ENCODE measurements at regions not wholly inside any gene's neighbourhood (a gene's known extent, or its start where the extent isn't known, plus 50 kb on each side); places are given as distances from the start of the nearest gene placed in this dataset.

DNA sequence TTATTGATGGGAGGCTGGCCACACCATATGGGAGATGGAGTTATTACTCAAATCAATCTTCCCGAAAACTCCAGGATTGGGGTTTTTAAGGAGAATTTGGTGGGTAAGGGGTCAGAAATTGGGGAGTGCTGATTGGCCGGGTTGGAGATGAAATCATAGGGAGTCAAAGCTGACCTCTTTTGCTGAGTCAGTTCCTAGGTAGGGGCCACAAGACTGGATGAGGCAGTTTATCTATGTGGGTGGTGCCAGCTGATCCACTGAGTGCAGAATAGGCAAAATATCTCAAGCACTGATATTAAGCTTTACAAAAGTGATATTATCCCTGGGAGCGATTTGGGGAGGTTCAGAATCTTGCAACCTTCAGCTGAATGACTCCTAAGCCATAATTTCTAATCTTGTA is 75.7 kb upstream of the CLINT1 start:
- no peak for DNase-seq (ENCODE audit: extremely low read depth in 1 of 2, low read depth in 1 of 2)

DNA sequence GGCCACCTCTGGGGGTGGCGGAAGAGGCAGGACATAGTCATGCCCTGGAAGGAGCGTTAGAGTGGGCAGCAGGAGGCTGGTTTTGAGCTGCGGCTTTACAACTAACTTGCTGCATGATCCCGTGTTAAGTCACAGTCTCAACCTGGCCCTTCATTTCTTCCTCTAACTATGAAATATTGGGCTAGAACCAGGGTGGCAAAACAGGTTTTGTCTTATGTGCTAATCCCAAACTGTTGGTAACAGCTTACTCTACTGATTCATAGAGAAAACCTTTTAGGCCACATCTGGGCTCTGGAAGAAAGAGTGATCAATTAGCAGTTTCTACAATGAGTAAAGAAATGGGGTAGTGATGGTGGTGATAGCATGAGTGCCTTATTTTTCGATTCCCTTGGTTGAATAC is 74.1 kb upstream of the CLINT1 start:
- DNase-seq (ENCODE audit: extremely low read depth in 1 of 2, low read depth in 1 of 2), result no peak

DNA sequence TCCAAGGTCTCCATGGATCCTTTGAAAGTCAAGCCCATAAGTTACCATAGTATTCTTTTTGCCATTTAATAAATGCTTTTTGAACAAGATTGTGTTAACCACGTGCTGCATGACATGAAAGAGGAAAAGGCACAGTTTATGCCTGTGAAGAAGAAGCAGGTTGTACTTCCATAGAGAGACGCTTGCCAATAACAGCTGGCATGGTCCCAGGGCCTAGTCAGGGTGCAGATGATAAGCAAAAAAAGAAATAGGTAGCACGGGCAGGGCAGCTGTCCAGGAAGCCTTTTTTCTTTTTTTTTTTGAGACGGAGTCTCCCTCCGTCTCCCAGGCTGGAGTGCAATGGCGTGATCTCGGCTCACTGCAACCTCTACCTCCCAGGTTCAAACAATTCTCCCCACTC is 71.8 kb upstream of the CLINT1 start:
- no peak for DNase-seq (ENCODE audit: extremely low read depth in 1 of 2, low read depth in 1 of 2)

DNA sequence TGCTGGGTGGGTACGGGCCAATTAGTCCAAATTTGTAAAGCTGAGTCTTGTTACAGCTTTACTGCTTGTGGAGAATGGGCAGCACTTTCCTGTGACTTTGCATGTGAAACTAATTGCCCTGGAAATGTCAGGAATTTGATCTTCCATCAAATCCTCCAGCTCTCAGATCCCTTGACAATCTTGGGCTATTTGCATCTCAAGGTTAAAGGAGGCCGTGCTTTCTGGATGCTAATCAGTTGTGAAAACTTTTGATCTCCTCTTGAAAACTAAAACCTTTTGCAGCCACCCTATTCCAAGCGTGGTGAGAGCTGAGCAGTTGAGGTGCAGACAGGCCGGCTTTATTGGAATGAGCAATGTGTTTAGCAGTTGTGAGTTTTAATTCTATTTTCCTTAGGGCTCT is 68.0 kb upstream of the CLINT1 start:
- no peak for DNase-seq (ENCODE audit: extremely low read depth in 1 of 2, low read depth in 1 of 2)

DNA sequence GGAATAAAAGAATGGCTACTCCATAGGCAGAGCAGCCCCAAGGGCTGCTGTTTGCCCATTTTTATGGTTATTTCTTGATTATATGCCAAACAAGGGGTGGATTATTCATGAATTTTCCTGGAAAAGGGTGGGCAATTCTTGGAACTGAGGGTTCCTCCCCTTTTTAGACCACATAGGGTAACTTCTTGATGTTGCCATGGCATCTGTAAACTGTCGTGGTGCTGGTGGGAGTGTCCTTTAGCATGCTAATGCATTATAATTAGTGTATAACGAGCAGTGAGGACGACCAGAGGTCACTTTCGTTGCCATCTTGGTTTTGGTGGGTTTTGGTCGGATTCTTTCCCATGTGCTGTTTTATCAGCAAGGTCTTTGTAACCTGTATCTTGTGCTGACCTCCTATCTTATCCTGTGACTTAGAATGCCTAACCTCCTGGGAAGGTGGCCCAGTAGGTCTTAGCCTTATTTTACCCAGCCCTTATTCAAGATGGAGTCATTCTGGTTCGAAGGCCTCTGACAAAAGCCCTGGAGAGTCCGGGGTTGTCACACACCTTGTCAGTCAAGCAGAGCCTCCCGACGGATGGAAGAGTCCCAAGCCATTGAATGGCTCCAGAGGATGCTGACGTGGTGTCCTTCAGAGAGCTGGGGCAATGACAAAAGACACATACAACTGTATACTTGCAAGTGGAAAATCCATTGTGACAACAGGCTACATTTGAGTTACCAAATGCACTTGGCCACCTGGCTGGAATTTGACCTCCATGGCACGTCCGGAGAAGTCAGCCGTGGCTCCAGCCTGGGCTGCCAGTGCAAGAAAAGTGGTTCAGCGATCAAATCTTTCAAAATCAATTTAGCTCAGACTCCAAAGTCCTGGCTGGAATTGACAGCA is 67.1 kb upstream of the CLINT1 start:
- no peak for DNase-seq (ENCODE audit: extremely low read depth in 1 of 2, low read depth in 1 of 2)

DNA sequence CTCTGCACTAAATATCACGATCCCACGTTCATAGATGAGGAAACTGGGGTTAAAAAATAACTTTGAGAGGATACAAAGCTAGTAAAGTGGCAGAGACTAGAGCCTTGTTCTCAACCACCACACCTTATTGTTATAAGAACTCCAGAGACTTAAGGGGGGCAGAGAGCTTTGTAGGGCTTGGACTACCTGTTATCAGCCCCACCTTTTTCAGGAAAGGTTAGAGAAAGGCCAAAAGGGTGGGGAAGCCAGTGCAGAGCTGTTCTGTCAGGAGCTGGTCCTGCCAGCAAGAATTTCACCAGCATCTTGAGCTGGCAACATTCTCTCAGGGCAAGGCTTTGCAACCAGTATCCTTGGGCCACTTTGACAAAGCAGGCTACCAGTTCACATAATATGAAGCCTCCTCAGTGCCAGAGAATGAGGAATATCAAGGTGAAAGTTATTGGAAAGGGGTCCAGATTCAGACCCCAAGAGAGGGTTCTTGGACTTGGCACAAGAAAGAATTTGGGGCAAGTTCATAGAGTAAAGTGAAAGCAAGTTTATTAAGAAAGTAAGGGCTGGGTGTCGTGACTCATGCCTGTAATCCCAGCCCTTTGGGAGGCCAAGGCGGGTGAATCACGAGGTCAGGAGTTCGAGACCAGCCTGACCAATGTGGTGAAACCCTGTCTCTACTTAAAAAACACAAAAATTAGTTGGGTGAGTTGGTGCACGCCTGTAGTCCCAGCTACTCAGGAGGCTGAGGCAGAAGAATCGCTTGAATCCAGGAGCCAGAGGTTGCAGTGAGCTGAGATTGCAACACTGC is 66.2 kb upstream of the CLINT1 start:
- no peak for DNase-seq (ENCODE audit: extremely low read depth in 1 of 2, low read depth in 1 of 2)

DNA sequence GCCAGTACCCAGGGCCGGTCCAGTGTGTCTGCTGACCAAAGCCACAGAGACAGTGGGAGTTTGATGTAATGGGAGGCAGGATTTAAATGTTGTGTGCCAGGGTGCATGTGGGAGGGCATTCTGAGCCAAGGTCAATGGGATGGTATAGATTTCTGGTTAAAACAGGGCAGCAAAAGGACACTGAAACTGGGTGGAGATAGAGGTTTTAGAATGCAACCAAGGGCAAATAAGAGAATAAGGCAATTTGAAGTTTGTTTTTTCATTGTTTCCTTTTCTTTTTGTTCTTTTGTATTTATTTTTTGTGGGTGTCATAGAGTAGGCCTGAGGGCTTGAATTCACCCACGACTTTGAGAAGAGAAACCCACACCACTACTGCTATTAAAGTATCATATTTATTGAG is 65.5 kb upstream of the CLINT1 start:
- no peak for DNase-seq (ENCODE audit: extremely low read depth in 1 of 2, low read depth in 1 of 2)

DNA sequence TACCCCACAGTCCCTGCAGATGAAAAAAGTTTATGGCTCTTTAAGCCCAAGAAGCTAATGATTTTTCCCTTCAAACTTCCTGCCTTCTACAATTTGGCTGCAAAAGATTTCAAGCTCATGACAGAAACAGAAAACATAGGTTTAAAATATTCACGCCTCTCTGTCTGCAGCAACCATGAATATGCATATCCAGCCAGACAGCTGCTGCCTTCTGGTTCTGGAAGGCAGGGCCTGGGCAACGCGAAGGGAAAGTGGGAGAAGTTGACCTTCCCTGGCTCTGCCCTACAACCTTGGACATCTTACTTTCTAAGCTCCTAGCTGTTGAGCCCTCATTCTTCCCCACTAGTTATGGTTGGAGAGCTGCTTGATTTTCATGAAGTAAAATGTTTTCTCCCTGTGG is 64.8 kb upstream of the CLINT1 start:
- DNase-seq (ENCODE audit: extremely low read depth in 1 of 2, low read depth in 1 of 2), result no peak

DNA sequence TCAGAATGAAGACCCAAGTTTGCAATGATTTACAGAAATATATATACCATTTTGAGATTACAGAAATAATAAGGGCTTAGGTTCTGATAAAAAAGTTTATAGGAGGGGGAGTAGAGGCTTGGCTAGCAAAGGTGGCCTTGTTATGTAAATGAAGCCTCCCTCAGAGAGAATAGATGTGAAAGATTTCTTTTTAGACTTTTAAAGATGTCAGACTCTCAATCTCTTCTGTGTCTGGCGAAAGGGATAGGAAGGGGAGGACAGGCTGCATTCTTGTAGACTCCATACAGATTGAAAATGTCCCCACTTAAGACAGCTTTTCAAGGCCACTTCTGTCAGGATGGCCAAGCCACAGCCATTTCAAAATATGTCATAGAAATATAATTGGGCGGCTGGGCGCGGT is 63.1 kb upstream of the CLINT1 start:
- no peak for DNase-seq (ENCODE audit: extremely low read depth in 1 of 2, low read depth in 1 of 2)

DNA sequence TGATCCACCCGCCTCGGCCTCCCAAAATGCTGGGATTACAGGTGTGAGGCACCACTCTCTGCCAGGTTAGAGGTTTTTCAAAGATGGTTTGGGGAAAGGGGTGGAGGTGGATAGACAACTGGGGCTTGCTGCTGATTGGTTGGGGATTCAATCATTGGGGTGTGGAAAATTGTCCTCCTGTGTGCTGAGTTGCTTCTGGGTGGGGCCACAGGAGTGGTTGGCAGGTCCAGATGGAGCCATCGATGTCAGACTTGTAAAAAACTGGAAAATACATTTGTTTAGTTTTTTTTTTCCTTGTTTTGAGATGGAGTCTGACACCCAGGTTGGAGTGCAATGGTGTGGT is 61.9 kb upstream of the CLINT1 start:
- no peak for DNase-seq (ENCODE audit: extremely low read depth in 1 of 2, low read depth in 1 of 2)

DNA sequence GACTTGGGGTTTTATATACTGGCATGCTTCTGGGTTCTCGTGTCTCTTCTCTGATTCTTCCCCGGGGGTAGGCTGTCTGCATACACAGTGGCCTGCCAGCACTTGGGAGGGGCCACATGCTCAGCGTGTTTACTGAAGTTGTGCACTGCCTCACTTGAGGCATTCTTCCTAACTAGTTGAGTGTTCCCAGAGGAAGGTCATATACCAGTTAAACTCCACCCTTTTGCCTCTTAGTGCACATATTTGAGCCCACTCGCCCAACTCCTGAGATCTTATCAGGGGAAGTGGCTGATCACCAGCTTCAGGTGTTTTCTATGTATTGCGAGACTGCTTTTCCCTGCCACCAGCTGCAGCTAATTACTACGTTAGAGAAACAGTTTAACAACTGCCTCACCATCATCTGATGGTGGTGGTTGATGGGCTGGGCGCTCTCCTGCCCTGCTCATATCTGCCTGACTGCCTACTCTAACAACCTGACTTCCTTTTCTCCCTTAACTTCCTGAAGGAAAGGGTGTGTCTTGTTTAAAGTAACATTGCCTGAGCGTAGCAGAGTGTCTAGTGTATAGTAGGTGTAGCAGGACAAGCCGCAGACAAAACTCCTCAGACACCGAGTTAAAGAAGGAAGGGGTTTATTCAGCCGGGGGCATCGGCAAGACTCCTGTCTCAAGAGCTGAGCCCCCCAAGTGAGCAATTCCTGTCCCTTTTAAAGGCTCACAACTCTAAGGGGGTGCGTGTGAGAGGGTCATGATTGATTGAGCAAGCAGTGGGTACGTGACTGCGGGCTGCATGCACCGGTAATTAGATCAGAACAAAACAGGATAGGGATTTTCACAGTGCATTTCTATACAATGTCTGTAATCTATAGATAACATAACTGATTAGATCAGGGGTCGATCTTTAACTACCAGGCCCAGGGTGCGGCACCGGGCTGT is 60.1 kb upstream of the CLINT1 start:
- DNase-seq (ENCODE audit: extremely low read depth in 1 of 2, low read depth in 1 of 2), result no peak

DNA sequence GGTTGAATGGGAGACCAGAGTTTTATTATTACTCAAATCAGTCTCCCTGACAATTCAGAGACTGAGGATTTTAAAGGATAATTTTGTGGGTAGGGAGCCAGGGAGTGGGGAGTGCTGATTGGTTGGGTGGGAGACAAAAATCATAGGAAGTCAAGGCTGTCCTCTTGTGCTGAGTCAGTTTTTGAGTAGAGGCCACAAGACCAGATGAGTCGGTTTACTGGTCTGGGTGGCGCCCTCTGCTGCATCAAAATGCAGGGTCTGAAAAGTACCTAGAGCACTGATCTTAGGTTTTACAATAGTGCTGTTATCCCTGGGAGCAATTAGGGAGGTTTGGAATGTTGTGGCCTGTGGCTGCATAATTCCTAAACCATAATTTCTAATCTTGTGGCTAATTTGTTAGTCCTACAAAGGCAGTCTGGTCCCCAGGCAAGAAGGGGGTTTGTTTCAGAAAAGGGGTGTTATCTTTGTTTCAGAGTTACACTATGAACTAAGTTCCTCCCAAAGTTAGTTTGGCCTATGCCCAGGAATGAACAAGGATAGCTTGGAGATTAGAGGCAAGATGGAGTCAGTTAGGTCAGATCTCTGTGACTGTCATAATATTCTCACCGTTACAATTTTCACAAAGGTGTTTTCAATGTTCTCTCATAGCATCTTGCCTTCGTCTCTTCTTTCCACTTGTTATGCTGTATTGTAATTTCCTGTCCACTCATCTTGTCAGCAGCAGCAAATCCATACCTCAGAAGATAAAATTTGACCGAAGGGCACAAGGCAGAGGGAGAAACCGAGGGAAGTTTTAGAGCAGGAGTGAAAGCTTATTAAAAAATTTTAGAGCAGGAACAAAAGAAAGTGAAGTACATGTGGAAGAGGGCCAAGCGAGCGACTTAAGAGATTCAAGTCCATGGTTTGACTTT is 59.2 kb upstream of the CLINT1 start:
- peak; percentile 37 to 53 for DNase-seq (ENCODE audit: extremely low read depth in 1 of 2, low read depth in 1 of 2)

DNA sequence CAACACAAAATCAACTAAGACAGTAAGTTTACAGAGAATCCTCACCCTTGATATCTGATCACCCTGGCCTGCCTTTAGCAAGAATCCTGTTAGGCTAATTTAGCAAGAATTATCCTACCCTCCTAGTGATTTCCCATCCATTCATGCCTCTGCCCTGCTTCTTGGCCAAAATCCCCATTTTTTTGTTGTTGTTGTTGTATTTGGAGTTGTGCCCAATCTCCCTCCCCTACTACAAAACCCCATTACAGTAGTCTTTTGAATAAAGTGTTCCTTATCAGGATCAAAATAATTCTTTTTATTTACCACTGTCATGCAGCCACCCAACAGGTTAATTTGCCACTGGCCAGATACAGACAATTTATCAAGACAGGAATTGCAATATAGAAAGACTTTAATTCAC is 58.5 kb upstream of the CLINT1 start:
- DNase-seq (ENCODE audit: extremely low read depth in 1 of 2, low read depth in 1 of 2), result no peak

DNA sequence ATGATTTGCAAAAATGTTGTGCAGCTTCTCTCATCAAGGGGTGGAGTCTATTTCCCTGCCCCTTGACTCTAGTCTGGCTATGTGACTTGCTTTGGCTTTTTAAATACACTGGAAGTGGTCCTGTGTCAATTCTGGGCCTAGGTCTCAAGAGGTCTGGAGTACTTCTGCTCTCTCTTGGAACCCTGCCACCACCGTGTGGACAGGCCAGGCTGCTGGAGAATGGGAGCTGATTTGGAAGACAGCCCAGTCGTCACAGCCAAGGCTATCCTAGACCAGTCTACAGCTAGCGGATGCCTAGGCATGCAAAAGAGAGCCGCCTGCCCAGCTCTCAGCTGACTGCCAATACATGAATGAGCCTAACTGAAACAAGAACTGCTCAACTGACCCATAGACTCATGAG is 56.7 kb upstream of the CLINT1 start:
- no peak for DNase-seq (ENCODE audit: extremely low read depth in 1 of 2, low read depth in 1 of 2)

DNA sequence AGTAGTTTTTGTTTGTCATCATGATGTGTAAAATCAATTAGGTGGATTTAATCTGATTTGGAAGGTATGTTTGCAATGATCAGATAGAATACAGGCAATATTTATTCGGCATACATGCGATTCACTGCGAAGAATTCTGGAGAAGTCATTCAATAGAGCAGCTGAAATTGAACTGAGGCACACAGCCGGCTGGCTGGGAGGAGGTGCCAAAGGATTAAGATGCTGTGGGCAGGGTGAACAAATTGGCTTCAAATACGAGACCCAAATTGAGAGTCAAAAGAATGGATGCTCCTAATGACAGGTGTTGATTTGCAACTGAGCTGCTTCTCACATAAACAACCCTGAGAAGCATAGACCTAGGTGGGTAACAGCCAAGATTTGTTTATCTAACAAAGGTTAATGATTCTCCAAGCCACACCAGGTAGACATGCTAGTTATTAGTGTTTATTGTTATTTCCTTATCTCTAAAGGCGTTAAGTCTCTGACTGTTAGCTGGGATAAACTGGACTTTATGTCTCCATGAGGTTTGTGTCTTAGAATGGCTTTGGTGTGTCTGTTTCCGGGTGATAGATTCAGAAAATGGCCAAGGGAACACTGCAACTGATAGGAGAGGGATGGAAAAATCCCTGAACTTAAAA is 55.3 kb upstream of the CLINT1 start:
- no peak for DNase-seq (ENCODE audit: extremely low read depth in 1 of 2, low read depth in 1 of 2)

DNA sequence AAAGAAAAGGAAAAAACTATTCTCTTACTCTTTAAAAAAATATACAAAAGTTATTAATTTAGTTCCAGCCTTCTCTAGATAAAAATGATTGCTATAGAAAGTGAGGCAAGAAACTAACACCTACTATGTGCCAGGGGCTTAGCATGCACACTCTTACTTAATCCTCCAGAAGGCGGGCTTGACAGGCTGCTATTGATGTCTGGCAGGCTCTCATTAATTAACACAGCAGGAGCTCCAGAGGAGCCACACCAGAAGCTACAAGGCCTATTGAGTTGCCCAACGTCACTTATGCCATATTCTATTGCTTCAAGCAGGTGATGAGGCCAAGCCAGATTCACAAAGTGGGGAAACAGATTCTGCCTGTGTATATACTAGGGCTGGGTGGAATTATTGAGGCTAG is 54.6 kb upstream of the CLINT1 start:
- DNase-seq (ENCODE audit: extremely low read depth in 1 of 2, low read depth in 1 of 2), result no peak

DNA sequence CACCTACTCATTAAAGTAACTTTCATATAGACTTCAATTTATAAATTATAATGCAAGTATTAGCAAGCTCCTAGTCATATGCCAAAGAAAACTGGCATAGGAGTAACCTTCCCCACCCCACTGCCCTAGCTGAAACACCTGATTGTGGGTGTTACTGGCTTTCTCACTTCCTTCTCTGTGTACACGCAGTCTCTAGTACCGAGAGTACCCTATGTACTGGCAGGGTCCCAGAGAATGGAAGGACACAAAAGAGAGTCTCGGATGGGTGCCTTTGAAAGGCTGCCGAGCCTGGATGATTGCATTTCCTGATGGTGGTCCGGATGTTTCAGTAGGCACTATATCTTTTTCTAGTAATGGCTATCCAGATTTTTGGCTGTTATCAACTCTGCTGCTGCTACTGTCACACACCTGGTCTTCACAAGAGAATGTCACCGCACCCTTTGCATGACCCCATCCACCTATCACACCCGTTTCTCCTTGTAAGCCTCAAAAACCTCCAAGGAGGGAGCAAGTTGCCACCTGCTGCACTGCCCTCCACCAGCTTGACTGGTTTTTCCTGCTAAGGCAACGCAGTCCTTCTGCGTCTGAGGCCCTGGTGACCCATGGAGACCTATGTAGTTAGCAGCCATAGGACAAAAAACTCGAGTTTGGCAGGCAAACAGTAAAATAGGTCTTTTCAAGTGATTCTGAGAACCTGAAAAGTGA is 53.8 kb upstream of the CLINT1 start:
- no peak for DNase-seq (ENCODE audit: extremely low read depth in 1 of 2, low read depth in 1 of 2)

DNA sequence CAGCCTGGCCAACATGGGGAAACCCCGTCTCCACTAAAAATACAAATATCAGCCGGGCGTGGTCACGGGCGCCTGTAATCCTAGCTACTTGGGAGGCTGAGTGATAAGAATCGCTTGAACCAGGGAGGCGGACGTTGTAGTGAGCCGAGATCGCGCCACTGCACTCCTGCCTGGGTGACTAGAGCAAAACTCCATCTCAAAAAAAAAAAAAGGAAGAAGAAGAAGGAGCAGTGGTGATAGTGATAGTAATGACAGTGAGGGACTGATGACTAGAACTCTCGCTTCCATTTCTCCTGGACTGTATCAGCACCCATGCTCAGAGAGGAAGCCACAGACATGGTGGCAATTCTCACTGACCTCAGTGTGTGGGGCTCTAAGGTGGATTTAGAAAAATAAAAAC is 52.6 kb upstream of the CLINT1 start:
- DNase-seq (ENCODE audit: extremely low read depth in 1 of 2, low read depth in 1 of 2), result no peak

Measured in stimulated activated CD8-positive, alpha-beta memory T cell treated with anti-CD3 and anti-CD28 coated beads, Interleukin-7, amount 100 ng/mL, for 48 hours (primary cell).